Pancreas (tissue), 10 donors: ENCODE measurements at regions not wholly inside any gene's neighbourhood (a gene's known extent, or its start where the extent isn't known, plus 50 kb on each side); places are given as distances from the start of the nearest gene placed in this dataset.

Experiments
- ATAC-seq, 4 donors: fragments of 200-7000 bp; cut with Tn5 transposase; one replicate each; pipeline versions ENCODE4 v1.8.0 to v1.9.1; 2020; ENCODE audit warnings: mild to moderate bottlenecking in 4 of 4, moderate library complexity in 4 of 4
- DNase-seq, 6 donors: peaks; one replicate each; pipeline ENCODE4 v3.0.0-alpha.2; 2020
- FAIRE-seq: peaks from 2 replicates; lab custom pipeline; 2012; peaks lifted over from hg19 to GRCh38; lab: Jason Lieb, UNC
- H3K27ac ChIP-seq, 4 donors: fragments of 200-600 bp; sonication (generic); 1 replicate in 3 of 4; 2 replicates in 1 of 4; pipeline versions ENCODE4 v1.5.0 to v1.8.0; 2020
- H3K27me3 ChIP-seq, 4 donors: fragments of 200-600 bp; one replicate each; pipeline ENCODE4 v1.8.0; 2021
- H3K36me3 ChIP-seq, 3 donors: fragments of 200-600 bp; sonication (generic) in 1 of 3; one replicate each; pipeline versions ENCODE4 v1.5.0 to v1.8.0; 2020 to 2021
- H3K4me1 ChIP-seq, 3 donors: fragments of 200-600 bp; one replicate each; pipeline ENCODE4 v1.8.0; 2021
- H3K4me3 ChIP-seq, 4 donors: fragments of 200-600 bp; sonication (generic) in 2 of 4; one replicate each; pipeline versions ENCODE4 v1.5.0 to v1.8.0; 2020 to 2021
- H3K9me3 ChIP-seq, 4 donors: fragments of 200-600 bp; one replicate each; pipeline ENCODE4 v1.8.0; 2021
- CTCF ChIP-seq, 4 donors: fragments of 200-600 bp; sonication (generic) in 3 of 4; IDR thresholded peaks; one replicate each; pipeline versions ENCODE4 v1.5.0 to v1.8.0; 2021; ENCODE audit warnings: antibody characterized with exemption in 4 of 4
- WGBS, 2 donors: extraction: QIAGEN DNeasy Blood & Tissue Kit; methylation state at CpG; one replicate each; pipeline ENCODE4 v1.1.7; 2013; 5-methylcytosine and 5-hydroxymethylcytosine counted together
- intact Hi-C, 3 donors: fragments of 100-400 bp; cut with DNase I; formaldehyde crosslinking; loops; one replicate each; pipeline versions ENCODE4 v1.11.1 to v1.14.2; 2022
- donor health status: healthy with polysubstance abuse.
- donor health status: DM: no; HTN: no; CAD: no; lungs with moderate emphysema.
- donor health status: DM: no; HTN: no; CAD: no.
- donor health status: control.
- donor health status: control.
- donor health status: Bipolar disorder and iron deficiency.
- donor health status: DM: yes; HTN: yes; CAD: no.
- donor health status: DM: no; HTN: no; CAD: no.
- donor health status: DM: no; HTN: no; CAD: no.
- donor health status: DM: yes; HTN: yes; CAD: no.

- intact Hi-C loops = no loop called here
- H3K4me3 ChIP-seq = no peak overlapping the region
- H3K4me1 ChIP-seq = no peaks in the 10 kb centered on the region
- no peaks in the 10 kb centered on the region for H3K36me3 ChIP-seq
- WGBS, 2 donors = 75 to 84% methylated on average over 3 of the region's 3 CpGs
- ATAC-seq = peak in 1 of 4 donors; percentile 40
- no peaks in the 10 kb centered on the region for H3K27me3 ChIP-seq
- H3K9me3 ChIP-seq = no peaks in the 10 kb centered on the region
- FAIRE-seq = no peak
- no peak for TF ChIP-seq CTCF (IDR thresholded peaks at IDR 0.05)
- H3K27ac ChIP-seq = no peak overlapping the region
- no peak for DNase-seq
Measured at GRCh38 chr12:97760601-97761000, 298.0 kb downstream of the RMST start.

- no peaks in the 10 kb centered on the region for H3K9me3 ChIP-seq
- TF ChIP-seq CTCF (IDR thresholded peaks at IDR 0.05) = no peak
- WGBS, 2 donors = 78 to 84% methylated on average over 6 of the region's 6 CpGs
- no peaks in the 10 kb centered on the region for H3K27me3 ChIP-seq
- no peak overlapping the region for H3K27ac ChIP-seq
- H3K36me3 ChIP-seq = no peaks in the 10 kb centered on the region
- H3K4me3 ChIP-seq = no peak overlapping the region
- intact Hi-C loops = no loop called here
- DNase-seq (no peak), FAIRE-seq (no peak), ATAC-seq (no peak)
- peaks cover 0 to 6% (median 0%) of the 10 kb centered on the region in 3 donors for H3K4me1 ChIP-seq
Measured at GRCh38 chr12:97763113-97763512, 300.5 kb downstream of the RMST start.

GRCh38 chr12:97764700-97765099 is 302.1 kb downstream of the RMST start:
- H3K27ac ChIP-seq = no peak overlapping the region
- H3K36me3 ChIP-seq = no peaks in the 10 kb centered on the region
- peak in 1 of 4 donors; percentile 69 for ATAC-seq
- no peaks in the 10 kb centered on the region for H3K9me3 ChIP-seq
- no peak overlapping the region for H3K4me3 ChIP-seq
- intact Hi-C loops = no loop called here
- no peak for TF ChIP-seq CTCF (IDR thresholded peaks at IDR 0.05)
- H3K27me3 ChIP-seq = no peaks in the 10 kb centered on the region
- DNase-seq = no peak
- peaks cover 0 to 6% (median 0%) of the 10 kb centered on the region in 3 donors for H3K4me1 ChIP-seq
- FAIRE-seq = no peak

- no peak for DNase-seq
- FAIRE-seq = no peak
- Histone ChIP-seq H3K36me3 (no peaks in the 10 kb centered on the region), H3K4me1 (peaks cover 0 to 21% (median 4%) of the 10 kb centered on the region in 3 donors), H3K4me3 (no peak overlapping the region), H3K9me3 (no peaks in the 10 kb centered on the region), H3K27me3 (no peaks in the 10 kb centered on the region), H3K27ac (no peak overlapping the region)
- ATAC-seq = peak in 3 of 4 donors; percentile 43 to 84 (median 66)
- TF ChIP-seq CTCF (IDR thresholded peaks at IDR 0.05) = no peak
- intact Hi-C loops = no loop called here
- 12 to 14% methylated on average over 2 of the region's 2 CpGs for WGBS, 2 donors
Measured at GRCh38 chr12:97767347-97767746, 304.7 kb downstream of the RMST start.

GRCh38 chr12:97778111-97778510 is 315.5 kb downstream of the RMST start:
- Histone ChIP-seq H3K27me3 (no peaks in the 10 kb centered on the region), H3K4me3 (no peak overlapping the region), H3K4me1 (no peaks in the 10 kb centered on the region), H3K27ac (no peak overlapping the region), H3K36me3 (no peaks in the 10 kb centered on the region), H3K9me3 (no peaks in the 10 kb centered on the region)
- no peak for DNase-seq
- intact Hi-C loops = no loop called here
- 34 to 45% methylated on average over 3 of the region's 3 CpGs for WGBS, 2 donors
- ATAC-seq = no peak
- TF ChIP-seq CTCF (IDR thresholded peaks at IDR 0.05) = no peak
- FAIRE-seq = no peak
